H1 (cell line): ENCODE measurements at regions not wholly inside any gene's neighbourhood (a gene's known extent, or its start where the extent isn't known, plus 50 kb on each side); places are given as distances from the start of the nearest gene placed in this dataset.

ENCODE experiments used
- CEBPB ChIP-seq: IDR thresholded peaks from 2 replicates; pipeline ENCODE4 v1.6.1; 2012; ENCODE audit warnings: low read depth, low read length
- CTCF ChIP-seq, 3 experiments: IDR thresholded peaks; 1 replicate in 2 of 3; 2 replicates in 1 of 3; pipeline versions ENCODE4 v1.5.1 to v1.6.1; 2011; ENCODE audit warnings: low read length in 3 of 3, mild to moderate bottlenecking in 3 of 3, inconsistent platforms in 2 of 3, low read depth in 1 of 3, moderate library complexity in 1 of 3; ENCODE audit not compliant: insufficient read depth in 1 of 3; ENCODE audit errors: control extremely low read depth in 1 of 3

GRCh38 chr15:67914537-67915460, 75.0 kb upstream of the RNU6-1 start:
- no peak for TF ChIP-seq CTCF (IDR thresholded peaks at IDR 0.05; ENCODE audit: control extremely low read depth in 1 of 3, insufficient read depth in 1 of 3, low read depth in 1 of 3, low read length in 3 of 3)
- no peak for TF ChIP-seq CEBPB
